IPS-20b (cell line): ENCODE measurements at regions not wholly inside any gene's neighbourhood (a gene's known extent, or its start where the extent isn't known, plus 50 kb on each side); places are given as distances from the start of the nearest gene placed in this dataset.

ENCODE experiments used
- H3K27ac ChIP-seq: one replicate; pipeline ENCODE4 v1.5.1; 2013; ENCODE audit warnings: low read length
- H3K27me3 ChIP-seq: 2 replicates; pipeline ENCODE4 v1.6.1; 2013; ENCODE audit warnings: mild to moderate bottlenecking, low read length, inconsistent platforms; ENCODE audit not compliant: insufficient read depth
- H3K36me3 ChIP-seq: 2 replicates; pipeline ENCODE4 v1.6.1; 2013; ENCODE audit warnings: low read depth, mild to moderate bottlenecking, inconsistent platforms, low read length, moderate library complexity; ENCODE audit not compliant: insufficient read depth
- H3K4me1 ChIP-seq: 2 replicates; pipeline ENCODE4 v1.6.1; 2013; ENCODE audit warnings: mild to moderate bottlenecking, control low read depth, inconsistent platforms, low read length, moderate library complexity; ENCODE audit not compliant: insufficient read depth
- H3K4me3 ChIP-seq: 2 replicates; pipeline ENCODE4 v1.5.1; 2013; ENCODE audit warnings: mild to moderate bottlenecking, low read length, inconsistent platforms
- H3K9ac ChIP-seq: 2 replicates; pipeline ENCODE4 v1.6.1; 2013; ENCODE audit warnings: low read depth, mild to moderate bottlenecking, inconsistent platforms, low read length, moderate library complexity
- H3K9me3 ChIP-seq: 2 replicates; pipeline ENCODE4 v1.6.1; 2013; ENCODE audit warnings: mild to moderate bottlenecking, low read depth, low read length, inconsistent platforms; ENCODE audit not compliant: insufficient read depth

DNA sequence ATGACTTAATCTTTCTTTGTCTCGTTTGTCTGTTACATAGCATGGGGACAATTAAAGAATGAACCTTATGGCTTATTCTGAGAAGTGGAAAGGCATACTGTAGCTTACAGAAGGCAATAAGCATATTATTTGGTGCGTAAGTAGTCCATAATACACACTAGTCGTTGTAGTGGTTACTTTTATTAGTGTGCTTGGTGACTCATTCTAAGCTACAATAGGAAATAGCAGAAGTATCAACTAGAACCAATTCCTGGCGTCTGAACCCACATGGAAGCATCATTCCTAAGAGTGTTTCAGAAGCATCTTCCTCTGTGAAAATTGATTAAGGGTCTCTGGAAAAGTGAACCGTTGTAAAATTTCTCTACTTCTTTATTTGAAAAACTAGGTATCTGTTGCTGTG lies 777.8 kb upstream of the EEF2KMT start:
- no peaks in the 10 kb centered on the region for H3K27me3 ChIP-seq
- peaks cover 15% of the 10 kb centered on the region for H3K4me1 ChIP-seq
- H3K27ac ChIP-seq: no peak overlapping the region
- no peaks in the 10 kb centered on the region for H3K9me3 ChIP-seq
- no peaks in the 10 kb centered on the region for H3K36me3 ChIP-seq
- H3K9ac ChIP-seq: no peak overlapping the region
- no peak overlapping the region for H3K4me3 ChIP-seq

DNA sequence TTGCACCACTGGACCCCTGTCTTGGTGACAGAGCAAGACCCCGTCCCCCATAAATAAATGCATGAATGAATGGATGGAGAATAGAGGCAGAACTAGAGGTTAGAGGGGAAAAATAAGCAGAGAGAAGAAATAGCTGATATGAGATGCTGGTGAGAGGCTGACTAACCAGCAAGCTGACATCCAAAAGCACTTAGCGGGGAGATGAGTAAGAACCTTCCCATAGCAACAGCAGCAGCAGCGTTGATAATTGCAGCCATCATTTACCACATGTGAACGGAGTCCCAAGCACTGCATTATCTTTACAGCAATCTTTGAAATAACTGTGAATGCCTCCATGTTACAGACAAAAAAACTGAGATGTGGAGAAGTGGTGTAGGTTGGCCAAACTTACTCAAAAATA lies 777.3 kb upstream of the EEF2KMT start:
- no peaks in the 10 kb centered on the region for H3K27me3 ChIP-seq
- no peaks in the 10 kb centered on the region for H3K36me3 ChIP-seq
- H3K27ac ChIP-seq: no peak overlapping the region
- H3K4me1 ChIP-seq: peaks cover 18% of the 10 kb centered on the region
- no peak overlapping the region for H3K9ac ChIP-seq
- no peaks in the 10 kb centered on the region for H3K9me3 ChIP-seq
- no peak overlapping the region for H3K4me3 ChIP-seq

DNA sequence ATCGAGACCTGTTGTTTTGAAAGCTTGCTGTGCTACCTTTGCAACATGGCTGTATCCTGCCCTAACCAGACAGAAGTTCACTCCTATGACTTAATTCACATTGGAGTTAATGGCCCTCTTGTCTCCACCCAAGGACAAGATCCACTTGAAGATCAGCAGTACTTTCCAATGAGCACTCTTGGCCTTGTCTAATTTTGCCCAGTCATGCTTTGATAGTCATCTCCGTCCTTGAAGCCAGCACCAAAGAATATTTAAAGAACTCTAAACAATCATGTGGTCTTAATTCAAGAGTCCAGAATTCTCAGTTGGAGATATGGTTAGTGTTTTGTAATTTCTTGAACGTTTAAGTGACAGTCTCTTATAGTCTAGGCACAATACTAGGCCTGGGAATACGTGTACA lies 775.6 kb upstream of the EEF2KMT start:
- H3K4me3 ChIP-seq: no peak overlapping the region
- H3K9me3 ChIP-seq: no peaks in the 10 kb centered on the region
- no peak overlapping the region for H3K27ac ChIP-seq
- no peaks in the 10 kb centered on the region for H3K27me3 ChIP-seq
- peaks cover 18% of the 10 kb centered on the region for H3K4me1 ChIP-seq
- no peak overlapping the region for H3K9ac ChIP-seq
- no peaks in the 10 kb centered on the region for H3K36me3 ChIP-seq

DNA sequence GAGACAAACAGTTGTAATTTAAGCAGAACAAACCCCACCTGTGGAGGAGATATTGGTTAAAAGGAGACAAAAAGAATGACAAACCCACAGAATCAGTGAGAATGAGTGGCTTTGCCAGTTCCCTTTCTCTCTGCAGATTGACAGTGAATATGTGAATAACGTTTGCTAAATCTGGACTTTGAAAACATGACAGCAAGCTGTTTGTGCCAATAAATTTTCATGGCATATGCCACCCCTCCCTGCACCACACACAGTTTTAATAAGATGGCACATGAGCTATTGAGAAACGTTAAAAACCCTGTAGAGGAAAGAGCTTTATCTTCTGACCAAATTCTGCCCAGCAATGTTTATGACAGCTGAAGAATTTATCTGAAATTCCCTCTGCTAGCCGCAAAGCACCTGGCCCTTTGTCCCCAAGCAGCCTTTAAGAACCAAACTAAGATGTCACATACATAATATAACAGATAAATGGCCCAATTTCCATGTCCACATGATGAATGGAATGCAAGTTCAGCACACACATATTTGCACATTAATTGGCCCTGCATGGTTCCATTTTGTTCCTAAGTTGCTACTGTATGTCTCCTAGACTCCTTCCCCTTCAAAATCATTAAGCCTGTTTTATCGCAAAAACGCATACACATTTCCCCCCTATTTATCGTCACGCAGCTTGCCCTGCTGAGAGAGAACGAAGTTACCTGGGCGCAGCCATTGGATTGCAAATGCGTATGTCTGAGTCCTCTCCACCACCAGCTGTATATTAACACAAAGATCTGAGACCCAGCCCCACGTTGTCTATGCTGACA lies 773.5 kb upstream of the EEF2KMT start:
- H3K27ac ChIP-seq: no peak overlapping the region

DNA sequence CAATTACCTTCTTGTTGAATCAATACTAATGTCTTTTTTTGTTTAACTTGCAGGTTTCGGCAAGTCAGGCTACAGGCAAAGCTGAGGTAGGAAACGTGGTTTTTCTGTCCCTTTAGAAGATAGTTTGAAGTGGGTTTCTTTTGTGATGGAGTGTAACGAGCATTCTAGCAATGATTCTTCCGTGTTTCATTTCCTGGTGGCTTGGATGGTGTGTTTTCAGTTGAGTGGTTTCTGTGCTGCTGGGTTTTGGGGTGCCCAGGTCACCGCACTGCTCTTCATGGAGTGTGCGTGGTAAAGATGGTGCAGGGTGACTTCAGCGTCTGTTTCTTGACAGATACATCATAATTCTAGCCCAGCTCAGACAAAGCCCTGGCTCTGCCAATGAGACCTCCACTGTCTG lies 769.7 kb upstream of the EEF2KMT start:
- Histone ChIP-seq H3K9ac (no peak overlapping the region), H3K27me3 (no peaks in the 10 kb centered on the region), H3K9me3 (no peaks in the 10 kb centered on the region), H3K4me3 (no peak overlapping the region), H3K4me1 (peaks cover 16% of the 10 kb centered on the region), H3K36me3 (no peaks in the 10 kb centered on the region), H3K27ac (no peak overlapping the region)

More for the DNA sequence above, 773.5 kb upstream of the EEF2KMT start:
- no peaks in the 10 kb centered on the region for H3K36me3 ChIP-seq
- no peaks in the 10 kb centered on the region for H3K9me3 ChIP-seq
- H3K4me3 ChIP-seq: peak overlapping the region; percentile 11; the same call in 1 of the 2 replicates
- H3K4me1 ChIP-seq: peaks cover 18% of the 10 kb centered on the region
- peak overlapping the region; percentile 41; the same call in 1 of the 2 replicates for H3K9ac ChIP-seq
- H3K27me3 ChIP-seq: no peaks in the 10 kb centered on the region

DNA sequence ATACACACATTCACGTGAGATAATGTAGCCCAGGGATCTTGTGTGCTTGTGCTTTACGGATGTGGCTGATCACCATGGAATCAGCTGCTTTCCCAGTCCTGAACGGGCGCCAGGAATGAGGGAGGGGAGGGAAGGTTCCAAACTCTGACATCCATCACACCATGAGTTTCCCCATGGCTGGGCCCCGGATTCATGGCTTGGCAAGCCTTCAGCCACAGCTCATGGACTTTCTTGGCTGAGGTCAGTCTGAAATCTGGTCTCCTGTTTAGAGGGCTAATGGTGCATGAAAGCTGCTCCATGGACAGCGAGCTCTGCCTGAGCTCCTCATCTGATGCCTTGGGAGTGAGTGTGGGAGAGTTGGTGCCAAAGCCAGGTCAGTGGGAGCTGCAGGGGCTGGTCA lies 767.6 kb upstream of the EEF2KMT start:
- Histone ChIP-seq H3K27ac (no peak overlapping the region), H3K9me3 (no peaks in the 10 kb centered on the region), H3K9ac (no peak overlapping the region), H3K4me3 (no peak overlapping the region), H3K36me3 (no peaks in the 10 kb centered on the region), H3K27me3 (no peaks in the 10 kb centered on the region), H3K4me1 (peaks cover 13% of the 10 kb centered on the region)

DNA sequence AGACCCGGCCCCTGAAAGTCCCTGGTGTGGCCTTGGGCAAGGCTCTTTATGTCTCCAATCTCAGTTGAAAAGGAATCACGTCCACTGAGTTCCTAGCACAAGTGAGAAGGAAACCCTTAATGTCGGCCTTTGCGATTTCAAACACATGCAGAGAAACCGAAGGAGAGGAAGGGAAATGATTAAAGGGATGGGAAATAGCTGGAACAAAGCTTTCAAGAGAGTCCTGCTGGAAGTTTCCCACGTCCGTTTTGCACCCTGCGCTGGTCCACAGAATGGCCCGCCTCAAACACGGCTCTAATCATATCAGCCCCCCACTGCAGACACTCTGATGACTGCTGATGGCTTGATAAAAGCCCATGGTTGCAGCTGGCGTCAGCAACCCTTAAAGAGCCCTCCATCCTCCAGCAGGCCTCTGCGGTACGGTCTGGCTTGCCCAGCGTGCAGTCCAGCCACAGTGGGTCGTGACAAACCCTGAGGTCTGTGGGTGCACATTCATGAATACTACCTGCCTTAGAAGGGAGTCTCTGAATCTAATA lies 765.5 kb upstream of the EEF2KMT start:
- Histone ChIP-seq H3K27me3 (no peaks in the 10 kb centered on the region), H3K4me3 (no peak overlapping the region), H3K9ac (no peak overlapping the region), H3K4me1 (peaks cover 11% of the 10 kb centered on the region), H3K9me3 (no peaks in the 10 kb centered on the region), H3K27ac (no peak overlapping the region), H3K36me3 (no peaks in the 10 kb centered on the region)

DNA sequence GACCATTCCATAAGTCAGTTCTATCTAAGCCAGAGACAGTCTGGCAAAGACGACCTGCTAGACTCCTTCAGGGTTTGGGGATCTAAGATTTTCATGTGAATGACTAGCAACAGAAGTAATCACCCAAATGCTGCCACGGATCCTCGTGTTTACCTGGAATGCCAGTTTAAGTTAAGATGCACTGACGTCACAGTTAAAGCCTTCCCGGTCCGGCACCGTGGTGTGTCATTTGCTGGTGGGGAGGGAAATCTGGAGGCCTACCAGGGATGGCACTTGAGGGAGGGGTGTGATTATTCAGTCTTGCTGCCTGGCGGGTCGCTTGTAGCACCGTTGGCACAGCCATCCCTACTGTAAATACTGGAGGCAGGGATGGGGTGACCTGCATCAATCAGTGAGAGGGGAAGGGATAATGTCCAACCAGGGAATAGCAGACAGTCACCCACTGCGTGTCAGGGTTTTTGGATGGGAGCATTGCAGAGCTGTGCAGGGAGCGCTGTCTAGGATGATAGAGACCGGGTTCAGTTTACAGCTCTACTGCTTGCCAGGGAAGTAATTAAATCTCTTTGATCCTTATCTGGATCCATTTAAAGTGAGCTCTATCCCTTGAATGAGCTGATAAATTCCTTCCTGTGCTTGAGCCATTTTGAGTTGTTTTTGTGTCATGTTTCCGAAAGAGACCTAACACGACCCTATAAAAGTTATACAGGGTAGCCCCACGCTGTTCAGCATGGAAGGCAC lies 764.7 kb upstream of the EEF2KMT start:
- no peaks in the 10 kb centered on the region for H3K36me3 ChIP-seq
- peaks cover 11% of the 10 kb centered on the region for H3K4me1 ChIP-seq
- no peak overlapping the region for H3K27ac ChIP-seq
- no peak overlapping the region for H3K4me3 ChIP-seq
- H3K9me3 ChIP-seq: no peaks in the 10 kb centered on the region
- no peaks in the 10 kb centered on the region for H3K27me3 ChIP-seq
- no peak overlapping the region for H3K9ac ChIP-seq

DNA sequence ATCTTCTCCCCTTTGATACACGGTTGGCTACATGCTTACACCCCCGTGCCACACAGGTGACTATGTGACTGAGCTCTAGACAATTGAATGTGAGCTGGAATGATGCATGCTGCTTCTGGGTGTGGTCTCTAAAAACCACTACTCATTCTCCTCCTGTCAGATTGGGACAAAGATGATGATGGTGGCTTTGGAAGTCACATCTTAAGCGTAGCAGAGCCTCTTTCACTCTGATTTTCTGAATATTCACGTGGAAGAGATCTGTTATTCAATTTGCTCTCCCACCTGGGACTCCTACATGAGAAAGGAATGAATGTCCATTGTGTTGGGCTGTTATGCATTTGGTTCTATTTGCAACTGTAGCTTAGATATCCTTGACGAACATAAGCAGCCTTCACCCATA lies 763.6 kb upstream of the EEF2KMT start:
- H3K4me1 ChIP-seq: peaks cover 11% of the 10 kb centered on the region
- no peaks in the 10 kb centered on the region for H3K36me3 ChIP-seq
- no peak overlapping the region for H3K27ac ChIP-seq
- no peaks in the 10 kb centered on the region for H3K9me3 ChIP-seq
- no peaks in the 10 kb centered on the region for H3K27me3 ChIP-seq
- H3K9ac ChIP-seq: no peak overlapping the region
- H3K4me3 ChIP-seq: no peak overlapping the region

DNA sequence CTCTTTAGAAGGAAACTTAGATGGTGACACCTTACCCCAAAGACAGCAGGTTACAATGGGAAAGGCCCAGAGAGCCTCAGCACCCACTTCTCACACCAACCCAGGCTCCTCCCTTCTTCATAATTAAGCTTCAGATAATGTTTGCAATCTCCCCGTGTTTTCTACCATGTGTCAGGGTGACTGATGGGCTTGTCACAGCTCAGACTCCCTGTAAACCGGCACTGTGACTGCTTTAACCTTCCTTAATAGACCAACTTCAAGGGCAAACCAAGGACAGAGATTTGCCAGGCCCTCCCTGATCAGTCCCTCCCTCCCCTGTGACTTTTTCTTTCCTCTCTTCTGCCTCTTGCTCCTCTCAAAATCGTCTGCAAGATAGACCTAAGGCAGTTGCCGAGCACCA lies 760.6 kb upstream of the EEF2KMT start:
- Histone ChIP-seq H3K4me3 (no peak overlapping the region), H3K36me3 (no peaks in the 10 kb centered on the region), H3K4me1 (peaks cover 11% of the 10 kb centered on the region), H3K9ac (no peak overlapping the region), H3K9me3 (no peaks in the 10 kb centered on the region), H3K27me3 (no peaks in the 10 kb centered on the region), H3K27ac (no peak overlapping the region)

DNA sequence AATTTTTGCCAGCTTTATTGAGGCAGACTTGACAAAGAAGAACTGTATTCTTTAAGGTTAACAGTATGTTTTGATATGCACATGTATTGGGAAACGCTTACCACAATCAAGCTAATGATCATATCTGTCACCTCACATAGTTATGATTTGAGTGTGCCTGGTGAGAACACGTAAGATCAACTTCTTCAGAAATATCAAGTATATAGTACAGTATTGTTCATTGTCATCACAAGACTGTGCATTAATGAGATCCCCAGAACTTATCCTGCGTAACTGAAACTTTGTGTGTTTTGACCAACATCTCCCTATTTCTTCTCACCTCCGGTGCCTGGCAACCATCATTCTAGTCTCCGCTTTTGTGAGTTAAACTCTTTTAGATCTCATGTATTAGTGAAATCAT lies 756.4 kb upstream of the EEF2KMT start:
- Histone ChIP-seq H3K27me3 (no peaks in the 10 kb centered on the region), H3K9ac (no peak overlapping the region), H3K27ac (no peak overlapping the region), H3K4me1 (no peaks in the 10 kb centered on the region), H3K4me3 (no peak overlapping the region), H3K36me3 (no peaks in the 10 kb centered on the region), H3K9me3 (no peaks in the 10 kb centered on the region)

DNA sequence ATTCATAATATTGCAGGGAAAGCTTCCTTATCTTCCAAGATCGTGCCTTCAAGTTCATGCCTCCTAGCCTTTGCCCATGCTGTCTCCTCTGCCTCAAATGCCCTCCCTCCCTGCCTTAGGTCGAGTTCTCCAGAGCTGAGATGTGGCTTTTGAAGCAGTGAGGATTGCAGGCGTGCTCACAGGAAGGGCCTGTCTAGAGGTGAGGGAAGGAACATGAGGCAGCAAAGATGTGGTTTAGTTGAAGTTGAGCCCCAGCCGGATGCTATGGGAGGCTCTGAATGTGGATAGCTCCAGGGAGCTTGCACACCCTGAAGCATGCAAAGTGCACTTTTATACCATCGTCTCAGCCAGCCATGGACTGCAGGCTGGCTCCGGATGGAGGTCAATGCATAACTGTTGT lies 754.6 kb upstream of the EEF2KMT start:
- Histone ChIP-seq H3K9ac (no peak overlapping the region), H3K4me3 (no peak overlapping the region), H3K4me1 (no peaks in the 10 kb centered on the region), H3K27ac (no peak overlapping the region), H3K27me3 (no peaks in the 10 kb centered on the region), H3K36me3 (no peaks in the 10 kb centered on the region), H3K9me3 (no peaks in the 10 kb centered on the region)
